B cell (primary cell): ENCODE measurements at regions not wholly inside any gene's neighbourhood (a gene's known extent, or its start where the extent isn't known, plus 50 kb on each side); places are given as distances from the start of the nearest gene placed in this dataset.

ENCODE experiments used
- ATAC-seq: fragments of 200-7000 bp; cut with Tn5 transposase; one replicate; pipeline ENCODE4 v1.10.0; 2021; ENCODE audit warnings: low read depth, mild to moderate bottlenecking, moderate number of reproducible peaks, moderate library complexity
- CTCF ChIA-PET: fragments of 350-600 bp; sonication (Branson Sonifier 250); formaldehyde crosslinking; loops from one replicate; lab custom pipeline; 2021; ENCODE audit warnings: antibody characterized with exemption, inconsistent platforms; lab: Charles Lee
- POLR2A ChIA-PET: fragments of 350-600 bp; sonication (Branson Sonifier 250); formaldehyde crosslinking; loops from one replicate; lab custom pipeline; 2021; ENCODE audit warnings: antibody characterized with exemption; lab: Charles Lee
- DNase-seq: peaks from one replicate; pipeline ENCODE4 v3.0.0; 2013
- H2AFZ ChIP-seq: 2 replicates; pipeline ENCODE4 v1.6.1; 2012; ENCODE audit warnings: mild to moderate bottlenecking, low read depth, low read length; ENCODE audit not compliant: insufficient read depth, poor library complexity, severe bottlenecking
- H3K27ac ChIP-seq, 2 donors: 1 replicate in 1 of 2; 2 replicates in 1 of 2; pipeline ENCODE4 v1.5.1; 2012 to 2013; ENCODE audit warnings: low read length in 2 of 2, mild to moderate bottlenecking in 2 of 2, moderate library complexity in 1 of 2
- H3K27me3 ChIP-seq, 4 experiments: fragments of 200-600 bp in 1 of 4; sonication (generic) in 1 of 4; replicated peaks in 1 of 4; 1 replicate in 2 of 4; 2 replicates in 2 of 4; pipeline versions ENCODE4 v1.6.1 to v1.7.0; 2013 to 2016; ENCODE audit warnings: low read length in 3 of 4, mild to moderate bottlenecking in 2 of 4, mixed read lengths in 1 of 4, moderate library complexity in 1 of 4; ENCODE audit not compliant: insufficient read depth in 4 of 4, control insufficient read depth in 3 of 4; ENCODE audit errors: control extremely low read depth in 1 of 4
- H3K36me3 ChIP-seq, 2 experiments: replicated peaks in 1 of 2; 1 replicate in 1 of 2; 2 replicates in 1 of 2; pipeline versions ENCODE4 v1.6.1 to v1.7.1; 2013; ENCODE audit warnings: low read length in 1 of 2; ENCODE audit not compliant: insufficient read depth in 2 of 2, control insufficient read depth in 1 of 2; ENCODE audit errors: control extremely low read depth in 1 of 2, extremely low read depth in 1 of 2
- H3K4me1 ChIP-seq, 2 donors: fragments of 200-600 bp in 1 of 2; sonication (generic) in 1 of 2; 1 replicate in 1 of 2; 2 replicates in 1 of 2; pipeline versions ENCODE4 v1.5.1 to v1.6.1; 2013 to 2017; ENCODE audit warnings: low read length in 2 of 2; ENCODE audit not compliant: control insufficient read depth in 2 of 2, insufficient read depth in 2 of 2
- H3K4me2 ChIP-seq: replicated peaks from 2 replicates; pipeline ENCODE3; 2012; ENCODE audit warnings: mild to moderate bottlenecking, low read depth, low read length; ENCODE audit not compliant: poor library complexity, severe bottlenecking
- H3K4me3 ChIP-seq, 5 experiments: fragments of 200-600 bp in 1 of 5; sonication (generic) in 1 of 5; 1 replicate in 3 of 5; 2 replicates in 2 of 5; pipeline versions ENCODE4 v1.5.1 to v1.7.0; 2011 to 2016; ENCODE audit warnings: low read length in 4 of 5, mild to moderate bottlenecking in 4 of 5, low read depth in 2 of 5, control low read depth in 1 of 5, moderate library complexity in 1 of 5; ENCODE audit not compliant: insufficient read depth in 1 of 5; ENCODE audit errors: control extremely low read depth in 1 of 5, extremely low read depth in 1 of 5
- H3K79me2 ChIP-seq: fragments of 200-600 bp; sonication (generic); one replicate; pipeline ENCODE4 v1.6.0; 2016; ENCODE audit warnings: low read length; ENCODE audit not compliant: control insufficient read depth, insufficient read depth
- H3K9ac ChIP-seq: fragments of 200-600 bp; sonication (generic); 2 replicates; pipeline ENCODE4 v1.6.1; 2017; ENCODE audit warnings: mild to moderate bottlenecking, low read length, moderate library complexity
- H3K9me3 ChIP-seq, 3 donors: one replicate each; pipeline versions ENCODE4 v1.6.1 to v1.7.1; 2013; ENCODE audit warnings: low read length in 2 of 3; ENCODE audit not compliant: control insufficient read depth in 2 of 3, insufficient read depth in 1 of 3; ENCODE audit errors: control extremely low read depth in 1 of 3
- H4K20me1 ChIP-seq: 2 replicates; pipeline ENCODE4 v1.6.0; 2012; ENCODE audit warnings: mild to moderate bottlenecking, low read length; ENCODE audit not compliant: insufficient read depth, control insufficient read depth, poor library complexity, severe bottlenecking
- H3K27ac Mint-ChIP-seq: one replicate; pipeline ENCODE4 v1.8.0; 2021; ENCODE audit warnings: mixed read lengths
- H3K27me3 Mint-ChIP-seq: one replicate; pipeline ENCODE4 v1.8.0; 2021; ENCODE audit warnings: mixed read lengths
- H3K4me1 Mint-ChIP-seq: one replicate; pipeline ENCODE4 v1.8.0; 2021; ENCODE audit warnings: mixed read lengths
- H3K4me3 Mint-ChIP-seq: one replicate; pipeline ENCODE4 v1.8.0; 2021; ENCODE audit warnings: mixed read lengths
- H3K9me3 Mint-ChIP-seq: one replicate; pipeline ENCODE4 v1.8.0; 2022; ENCODE audit warnings: mixed read lengths; ENCODE audit not compliant: insufficient read depth
- EZH2 ChIP-seq: IDR thresholded peaks from 2 replicates; pipeline ENCODE4 v1.6.1; 2012; ENCODE audit warnings: borderline replicate concordance, low read depth, mild to moderate bottlenecking, moderate library complexity, low read length; ENCODE audit not compliant: insufficient read depth, poor library complexity, severe bottlenecking
- WGBS: methylation state at CpG from one replicate; pipeline ENCODE4 v1.1.5; 2013; ENCODE audit warnings: missing lambda C conversion rate; ENCODE audit not compliant: insufficient coverage; 5-methylcytosine and 5-hydroxymethylcytosine counted together
- intact Hi-C: fragments of 100-400 bp; cut with micrococcal nuclease; formaldehyde crosslinking; loops from one replicate; pipeline ENCODE4 v1.10.0; 2022
- TF ChIP-seq, protein P1 (sequence below): fragments of 200-600 bp; IDR thresholded peaks from one replicate; pipeline ENCODE4 v1.8.0; 2022; ENCODE audit warnings: antibody characterized with exemption, mild to moderate bottlenecking

DNA sequence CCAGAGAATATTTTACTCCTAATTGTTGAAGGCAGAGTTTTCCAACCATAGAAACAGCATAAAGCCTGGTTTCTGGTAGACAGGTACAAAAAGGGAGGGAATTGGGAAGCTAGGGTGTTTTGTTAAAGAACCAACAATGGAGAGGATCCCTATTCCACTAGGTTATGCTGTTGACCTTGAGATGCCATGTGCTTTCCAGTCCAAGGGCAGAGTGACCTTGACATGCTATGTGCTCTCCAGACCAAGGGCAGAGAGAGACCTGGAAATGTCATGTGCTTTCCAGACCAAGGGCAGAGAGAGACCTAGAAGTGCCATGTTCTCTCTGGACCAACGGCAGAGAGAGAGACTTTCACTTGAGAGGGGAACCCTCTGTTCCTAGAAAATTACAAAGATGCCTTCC, 1043.8 kb upstream of the FBXO33 start:
- H3K4me1 ChIP-seq: no peaks in the 10 kb centered on the region
- DNase-seq (no peak), ATAC-seq (no peak)
- Mint-ChIP-seq H3K9me3 (peaks cover 6% of the 10 kb centered on the region), H3K27ac (no peak overlapping the region), H3K27me3 (no peaks in the 10 kb centered on the region), H3K4me1 (no peaks in the 10 kb centered on the region), H3K4me3 (no peak overlapping the region)
- CTCF ChIA-PET: no interaction called here
- H3K79me2 ChIP-seq: no peaks in the 10 kb centered on the region
- no peak overlapping the region for H2AFZ ChIP-seq
- H3K9me3 ChIP-seq: peaks cover 2 to 15% (median 12%) of the 10 kb centered on the region in 3 donors
- intact Hi-C loops: no loop called here
- H3K4me3 ChIP-seq: no peak overlapping the region
- no peaks in the 10 kb centered on the region for H3K36me3 ChIP-seq
- no peak overlapping the region for H3K9ac ChIP-seq
- no peak overlapping the region for H3K4me2 ChIP-seq
- H4K20me1 ChIP-seq: no peaks in the 10 kb centered on the region
- H3K27ac ChIP-seq: no peak overlapping the region
- POLR2A ChIA-PET: no interaction called here
- TF ChIP-seq, protein P1, sequence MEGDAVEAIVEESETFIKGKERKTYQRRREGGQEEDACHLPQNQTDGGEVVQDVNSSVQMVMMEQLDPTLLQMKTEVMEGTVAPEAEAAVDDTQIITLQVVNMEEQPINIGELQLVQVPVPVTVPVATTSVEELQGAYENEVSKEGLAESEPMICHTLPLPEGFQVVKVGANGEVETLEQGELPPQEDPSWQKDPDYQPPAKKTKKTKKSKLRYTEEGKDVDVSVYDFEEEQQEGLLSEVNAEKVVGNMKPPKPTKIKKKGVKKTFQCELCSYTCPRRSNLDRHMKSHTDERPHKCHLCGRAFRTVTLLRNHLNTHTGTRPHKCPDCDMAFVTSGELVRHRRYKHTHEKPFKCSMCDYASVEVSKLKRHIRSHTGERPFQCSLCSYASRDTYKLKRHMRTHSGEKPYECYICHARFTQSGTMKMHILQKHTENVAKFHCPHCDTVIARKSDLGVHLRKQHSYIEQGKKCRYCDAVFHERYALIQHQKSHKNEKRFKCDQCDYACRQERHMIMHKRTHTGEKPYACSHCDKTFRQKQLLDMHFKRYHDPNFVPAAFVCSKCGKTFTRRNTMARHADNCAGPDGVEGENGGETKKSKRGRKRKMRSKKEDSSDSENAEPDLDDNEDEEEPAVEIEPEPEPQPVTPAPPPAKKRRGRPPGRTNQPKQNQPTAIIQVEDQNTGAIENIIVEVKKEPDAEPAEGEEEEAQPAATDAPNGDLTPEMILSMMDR: no peak
- TF ChIP-seq EZH2: no peak
- WGBS: no CpG with 5 or more reads among the region's 1 CpG
- no peaks in the 10 kb centered on the region for H3K27me3 ChIP-seq

DNA sequence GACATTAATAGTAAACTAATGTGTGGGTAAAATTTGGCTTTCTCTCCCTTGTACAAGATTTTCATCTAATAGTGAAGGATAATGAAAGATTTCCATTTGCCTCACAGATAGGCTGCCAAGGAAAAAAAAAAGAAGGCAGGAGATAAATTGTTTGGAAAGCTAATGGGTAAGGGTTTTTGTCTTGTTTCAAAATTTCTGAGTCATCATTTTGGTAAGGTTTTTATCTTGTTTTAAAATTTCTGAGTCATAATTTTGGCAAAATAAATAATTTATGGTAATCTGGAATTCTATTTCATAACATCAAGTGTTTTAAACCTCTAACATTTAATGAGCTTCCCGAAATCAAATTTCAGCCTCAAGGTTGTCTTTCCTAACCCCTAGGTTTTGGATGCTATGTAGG, 1035.7 kb upstream of the FBXO33 start:
- DNase-seq (no peak), ATAC-seq (no peak)
- Histone ChIP-seq H3K27me3 (no peaks in the 10 kb centered on the region), H3K36me3 (no peaks in the 10 kb centered on the region), H3K79me2 (no peaks in the 10 kb centered on the region), H3K27ac (no peak overlapping the region), H2AFZ (no peak overlapping the region), H3K4me1 (no peaks in the 10 kb centered on the region), H4K20me1 (no peaks in the 10 kb centered on the region), H3K4me2 (no peak overlapping the region), H3K9ac (no peak overlapping the region), H3K4me3 (no peak overlapping the region), H3K9me3 (peaks cover 1 to 9% (median 7%) of the 10 kb centered on the region in 3 donors)
- Mint-ChIP-seq H3K4me1 (no peaks in the 10 kb centered on the region), H3K4me3 (no peak overlapping the region), H3K27ac (no peak overlapping the region), H3K27me3 (no peaks in the 10 kb centered on the region), H3K9me3 (no peaks in the 10 kb centered on the region)
- intact Hi-C loops: no loop called here
- TF ChIP-seq EZH2: no peak
- ChIA-PET POLR2A (no interaction called here), CTCF (no interaction called here)
- WGBS: no CpG with 5 or more reads among the region's 1 CpG
